A673 (cell line): ENCODE measurements at regions not wholly inside any gene's neighbourhood (a gene's known extent, or its start where the extent isn't known, plus 50 kb on each side); places are given as distances from the start of the nearest gene placed in this dataset.

Experiments
- BruUV-seq: library from RNA; stranded (reverse); fragments of 400-500 nt; replicated peaks from 2 replicates; lab custom pipeline; 2021; lab: Mats Ljungman, UMichigan
- CTCF ChIA-PET: fragments of 300-600 bp; sonication (Branson Sonifier 250); formaldehyde crosslinking; loops from one replicate; lab custom pipeline; 2022; ENCODE audit warnings: antibody characterized with exemption; lab: Charles Lee
- POLR2A ChIA-PET: fragments of 300-600 bp; sonication (Branson Sonifier 250); formaldehyde crosslinking; loops from one replicate; lab custom pipeline; 2022; ENCODE audit warnings: antibody characterized with exemption; ENCODE audit not compliant: low non-redundant PET; lab: Charles Lee
- DNase-seq: peaks from one replicate; pipeline ENCODE4 v3.0.0-alpha.2; 2015; ENCODE audit warnings: low spot score
- H3K27ac ChIP-seq: fragments of 200-600 bp; sonication (generic); 2 replicates; pipeline ENCODE4 v1.5.1; 2016; ENCODE audit warnings: mixed run types, low read depth, mild to moderate bottlenecking, mixed read lengths, antibody characterized with exemption, low read length; ENCODE audit not compliant: poor library complexity, severe bottlenecking
- H3K27me3 ChIP-seq: fragments of 200-600 bp; sonication (generic); replicated peaks from 2 replicates; pipeline ENCODE4 v1.6.1; 2017; ENCODE audit warnings: mixed run types, low read depth, mild to moderate bottlenecking, mixed read lengths, antibody characterized with exemption, low read length; ENCODE audit not compliant: insufficient read depth, poor library complexity
- H3K36me3 ChIP-seq: fragments of 200-600 bp; sonication (generic); 2 replicates; pipeline ENCODE4 v1.6.1; 2016; ENCODE audit warnings: mixed run types, mild to moderate bottlenecking, mixed read lengths, antibody characterized with exemption, low read length; ENCODE audit not compliant: insufficient read depth, poor library complexity, severe bottlenecking
- H3K4me1 ChIP-seq: fragments of 200-600 bp; sonication (generic); 2 replicates; pipeline ENCODE4 v1.6.1; 2017; ENCODE audit warnings: mixed run types, mild to moderate bottlenecking, mixed read lengths, antibody characterized with exemption, low read length; ENCODE audit not compliant: insufficient read depth, poor library complexity, severe bottlenecking
- H3K4me3 ChIP-seq: fragments of 200-600 bp; sonication (generic); 2 replicates; pipeline ENCODE4 v1.5.1; 2016; ENCODE audit warnings: low read depth, mixed run types, mild to moderate bottlenecking, mixed read lengths, low read length; ENCODE audit not compliant: poor library complexity, severe bottlenecking
- H3K9me3 ChIP-seq: fragments of 200-600 bp; sonication (generic); 2 replicates; pipeline ENCODE4 v1.6.1; 2016; ENCODE audit warnings: mixed run types, low read depth, mild to moderate bottlenecking, mixed read lengths, antibody characterized with exemption, low read length; ENCODE audit not compliant: poor library complexity, severe bottlenecking
- EZH2 ChIP-seq: fragments of 200-600 bp; sonication (generic); IDR thresholded peaks from 2 replicates; pipeline ENCODE4 v1.6.1; 2017; ENCODE audit warnings: borderline replicate concordance, low read depth, mild to moderate bottlenecking, mixed read lengths, antibody characterized with exemption, low read length; ENCODE audit not compliant: poor library complexity, severe bottlenecking
- intact Hi-C: fragments of 100-400 bp; cut with micrococcal nuclease; formaldehyde crosslinking; loops from one replicate; pipeline ENCODE4 v1.10.0; 2022; ENCODE audit not compliant: unreplicated experiment
- TF ChIP-seq, protein P1 (sequence below): fragments of 300-800, 200-600 bp; sonication (generic); conservative IDR thresholded peaks from 2 replicates; pipeline ENCODE4 v1.5.1; 2017; ENCODE audit warnings: low read depth, mild to moderate bottlenecking, antibody characterized with exemption, low read length, moderate library complexity, mixed read lengths

DNA sequence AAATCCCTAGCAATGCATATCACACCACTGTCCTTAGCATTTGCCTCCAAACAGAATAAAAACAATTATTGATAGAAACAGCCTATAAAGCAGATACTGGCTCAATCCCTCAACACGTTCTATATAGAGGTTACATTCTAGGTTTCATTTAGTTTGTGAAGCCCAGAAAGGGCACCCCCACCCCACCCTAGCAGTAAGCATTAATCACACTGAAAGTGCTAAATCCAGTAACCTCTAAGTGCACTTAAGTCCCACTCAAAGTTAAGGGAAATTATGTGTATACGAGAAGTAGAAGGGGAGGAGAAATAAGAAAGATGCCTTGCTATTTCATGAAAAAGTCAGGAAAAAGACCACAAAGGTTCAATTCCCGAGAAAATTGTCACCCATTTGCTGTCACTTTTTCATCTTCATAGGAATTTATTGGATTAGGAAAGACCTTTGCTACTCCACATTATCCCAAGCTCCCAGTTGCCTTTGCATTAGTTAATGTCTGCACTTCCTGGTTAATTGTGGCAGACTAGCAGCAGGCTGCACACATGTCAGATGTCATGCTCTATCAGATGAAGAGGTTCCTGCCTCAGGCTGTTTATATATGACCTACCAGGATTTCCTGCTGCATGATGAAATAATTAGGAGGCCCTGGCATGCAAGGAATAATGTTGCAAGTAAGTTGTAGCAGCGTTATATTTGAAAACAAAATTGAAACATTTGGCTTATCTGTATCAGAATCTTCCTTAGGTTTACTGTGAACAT is 54.5 kb upstream of the LHX8 start:
- DNase-seq: no peak
- intact Hi-C loops: no loop called here
- no peaks in the 10 kb centered on the region for H3K36me3 ChIP-seq
- no TSS peak for BruUV-seq
- H3K9me3 ChIP-seq: no peaks in the 10 kb centered on the region
- H3K4me3 ChIP-seq: no peak overlapping the region
- H3K27me3 ChIP-seq: peaks cover 6% of the 10 kb centered on the region
- ChIA-PET CTCF (no interaction called here), POLR2A (no interaction called here)
- H3K4me1 ChIP-seq: no peaks in the 10 kb centered on the region
- TF ChIP-seq, protein P1, sequence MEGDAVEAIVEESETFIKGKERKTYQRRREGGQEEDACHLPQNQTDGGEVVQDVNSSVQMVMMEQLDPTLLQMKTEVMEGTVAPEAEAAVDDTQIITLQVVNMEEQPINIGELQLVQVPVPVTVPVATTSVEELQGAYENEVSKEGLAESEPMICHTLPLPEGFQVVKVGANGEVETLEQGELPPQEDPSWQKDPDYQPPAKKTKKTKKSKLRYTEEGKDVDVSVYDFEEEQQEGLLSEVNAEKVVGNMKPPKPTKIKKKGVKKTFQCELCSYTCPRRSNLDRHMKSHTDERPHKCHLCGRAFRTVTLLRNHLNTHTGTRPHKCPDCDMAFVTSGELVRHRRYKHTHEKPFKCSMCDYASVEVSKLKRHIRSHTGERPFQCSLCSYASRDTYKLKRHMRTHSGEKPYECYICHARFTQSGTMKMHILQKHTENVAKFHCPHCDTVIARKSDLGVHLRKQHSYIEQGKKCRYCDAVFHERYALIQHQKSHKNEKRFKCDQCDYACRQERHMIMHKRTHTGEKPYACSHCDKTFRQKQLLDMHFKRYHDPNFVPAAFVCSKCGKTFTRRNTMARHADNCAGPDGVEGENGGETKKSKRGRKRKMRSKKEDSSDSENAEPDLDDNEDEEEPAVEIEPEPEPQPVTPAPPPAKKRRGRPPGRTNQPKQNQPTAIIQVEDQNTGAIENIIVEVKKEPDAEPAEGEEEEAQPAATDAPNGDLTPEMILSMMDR: no peak
- TF ChIP-seq EZH2: no peak
- no peak overlapping the region for H3K27ac ChIP-seq

DNA sequence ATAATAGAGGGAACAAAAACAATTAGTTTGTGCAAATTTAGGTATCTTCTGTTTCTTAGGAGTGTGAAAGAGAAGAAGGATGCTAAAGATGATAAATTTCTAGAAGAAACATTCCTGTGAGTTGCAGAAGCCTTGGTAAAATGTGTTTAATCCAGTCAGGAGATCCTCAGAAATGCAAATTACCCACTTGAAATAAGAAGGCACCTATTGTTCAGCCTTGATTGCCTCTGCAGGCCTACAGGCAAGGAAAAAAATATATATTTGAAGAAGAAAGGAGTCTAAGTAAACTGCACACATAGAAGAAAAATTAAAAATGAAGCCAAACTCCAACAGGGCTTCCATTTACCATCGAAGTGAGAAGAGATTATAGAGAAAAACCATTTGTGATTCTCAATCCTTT is 51.0 kb upstream of the LHX8 start:
- no peaks in the 10 kb centered on the region for H3K9me3 ChIP-seq
- no peak for DNase-seq
- H3K36me3 ChIP-seq: no peaks in the 10 kb centered on the region
- no peaks in the 10 kb centered on the region for H3K4me1 ChIP-seq
- H3K27ac ChIP-seq: no peak overlapping the region
- ChIA-PET CTCF (no interaction called here), POLR2A (no interaction called here)
- intact Hi-C loops: no loop called here
- H3K4me3 ChIP-seq: no peak overlapping the region
- BruUV-seq: no TSS peak
- peaks cover 6% of the 10 kb centered on the region for H3K27me3 ChIP-seq
- TF ChIP-seq, protein P1: no peak
- no peak for TF ChIP-seq EZH2

DNA sequence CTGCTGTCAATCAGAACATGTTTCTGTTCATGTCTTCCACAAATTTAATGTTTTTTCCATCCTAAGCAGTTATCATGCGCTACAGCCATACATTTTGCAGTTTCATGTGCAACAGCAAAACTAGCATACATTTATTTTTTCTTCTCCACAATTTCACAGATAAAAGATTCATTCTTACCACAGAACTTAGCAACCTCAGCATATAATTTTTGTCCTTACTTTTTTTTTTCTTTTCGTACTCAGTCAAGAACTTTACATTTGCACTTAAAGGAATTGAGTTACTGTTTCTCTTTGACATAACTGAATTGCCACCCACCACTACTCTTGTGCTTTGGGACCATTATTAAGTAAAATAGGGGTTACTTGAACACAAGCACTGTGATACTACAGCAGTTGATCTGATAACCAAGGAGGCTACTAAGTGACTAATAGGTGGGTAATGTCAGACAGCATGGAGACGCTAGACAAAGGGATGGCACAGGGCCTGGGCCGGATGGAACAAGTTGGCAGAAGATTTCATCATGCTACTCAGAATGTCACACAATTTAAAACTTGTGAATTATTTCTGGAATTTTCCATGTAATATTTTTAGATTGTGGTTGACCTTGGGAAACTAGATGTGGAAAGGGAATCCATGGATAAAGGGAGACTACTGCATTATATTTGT is 50.2 kb upstream of the LHX8 start:
- no TSS peak for BruUV-seq

More for the DNA sequence above, 50.2 kb upstream of the LHX8 start:
- DNase-seq: no peak
- CTCF ChIA-PET: no interaction called here
- no peak for TF ChIP-seq EZH2
- TF ChIP-seq, protein P1: no peak
- Histone ChIP-seq H3K4me3 (no peak overlapping the region), H3K36me3 (no peaks in the 10 kb centered on the region), H3K9me3 (no peaks in the 10 kb centered on the region), H3K4me1 (no peaks in the 10 kb centered on the region), H3K27me3 (peaks cover 6% of the 10 kb centered on the region), H3K27ac (no peak overlapping the region)
- intact Hi-C loops: no loop called here
- POLR2A ChIA-PET: no interaction called here
